ENCODE measurements at regions not wholly inside any gene's neighbourhood (a gene's known extent, or its start where the extent isn't known, plus 50 kb on each side); places are given as distances from the start of the nearest gene placed in this dataset.

DNA sequence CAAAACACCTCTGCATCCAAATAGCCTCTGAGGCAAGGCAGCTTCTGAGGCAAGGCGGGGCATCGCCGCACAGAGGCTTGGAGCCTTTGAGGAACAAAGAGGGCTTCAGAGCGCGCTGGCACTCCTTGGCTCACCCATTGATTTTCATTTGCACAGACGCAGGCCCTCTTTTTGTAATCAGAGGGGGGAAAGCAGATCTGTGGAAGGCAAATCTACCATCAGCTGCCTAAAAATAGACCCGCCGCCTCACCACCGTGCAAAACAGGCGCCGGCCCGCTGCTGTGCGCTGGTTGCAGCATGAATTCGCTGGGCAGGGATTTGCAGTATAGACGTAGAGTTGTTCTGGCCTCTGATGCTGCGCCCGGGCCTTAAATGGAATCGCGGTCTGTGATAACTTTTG lies 69.9 kb upstream of the STMND1 start:
- TF ChIP-seq CTCF (optimal IDR thresholded peaks at IDR 0.05 in 1 of 3, IDR thresholded peaks at IDR 0.05 in 1 of 3, conservative IDR thresholded peaks at IDR 0.05 in 1 of 3; ENCODE audit: extremely low read depth in 1 of 3, insufficient read depth in 2 of 3, low read length in 3 of 3) (no peak), EZH2 (IDR thresholded peaks at IDR 0.05; ENCODE audit: low read length) (no peak)
- no peaks in the 10 kb centered on the region for H3K36me3 ChIP-seq (ENCODE audit: control insufficient read depth in 2 of 2, extremely low read depth in 1 of 2, insufficient read depth in 2 of 2, low read length in 2 of 2)
- FAIRE-seq (no peak), DNase-seq (ENCODE audit: low read depth, low spot score) (no peak)
- peak overlapping the region; percentile 47 for H3K4me2 ChIP-seq (ENCODE audit: control insufficient read depth, extremely low read depth, insufficient read depth, low read depth, low read length)
- no peaks in the 10 kb centered on the region for H3K79me2 ChIP-seq (ENCODE audit: control insufficient read depth, insufficient read depth, low read length)
- H3K9ac ChIP-seq (ENCODE audit: control insufficient read depth, extremely low read depth, insufficient read depth, low read length) = peak overlapping the region; percentile 68
- peaks cover 15% of the 10 kb centered on the region for H3K4me1 ChIP-seq (ENCODE audit: control insufficient read depth, extremely low read depth, insufficient read depth, low read length)
- no peaks in the 10 kb centered on the region for H4K20me1 ChIP-seq (ENCODE audit: control insufficient read depth, extremely low read depth, insufficient read depth, low read length)
- H2AFZ ChIP-seq (ENCODE audit: control insufficient read depth, low read length) = no peak overlapping the region
- H3K9me3 ChIP-seq (ENCODE audit: control insufficient read depth, low read depth, low read length) = no peaks in the 10 kb centered on the region
- H3K27ac ChIP-seq (ENCODE audit: control insufficient read depth, insufficient read depth, low read length) = peak overlapping the region; percentile 83
- dilution Hi-C loops (cut with MboI; ENCODE audit: extremely low pct_ligation_motif_present, low sequenced_read_pairs) = no loop called here
- H3K27me3 ChIP-seq (ENCODE audit: control insufficient read depth, extremely low read depth, insufficient read depth, low read length) = no peaks in the 10 kb centered on the region
- no peak overlapping the region for H3K4me3 ChIP-seq (ENCODE audit: control insufficient read depth in 2 of 3, extremely low read depth in 1 of 3, insufficient read depth in 2 of 3, low read depth in 1 of 3, low read length in 3 of 3)
- no peaks in the 10 kb centered on the region for H3K9me1 ChIP-seq (ENCODE audit: control insufficient read depth, extremely low read depth, insufficient read depth, low read length)

DNA sequence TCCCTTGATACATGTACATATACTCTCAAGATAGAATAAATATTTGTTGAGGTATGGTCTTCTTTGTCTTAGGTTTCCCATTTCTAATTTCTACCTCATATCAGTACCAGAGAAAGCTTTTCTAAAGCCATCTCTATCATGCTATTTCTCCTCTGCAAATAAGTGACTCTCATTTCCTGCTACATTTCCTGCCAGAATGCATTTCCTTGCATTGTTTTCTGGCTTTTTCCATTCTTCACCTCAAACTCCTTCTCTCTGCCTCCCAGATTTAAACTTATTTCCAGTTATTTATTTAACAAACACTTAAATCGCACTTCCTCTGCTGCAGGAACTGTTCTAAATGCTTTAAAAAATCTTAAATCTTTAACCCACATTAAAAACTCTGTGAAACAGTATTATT lies 74.4 kb upstream of the STMND1 start:
- Histone ChIP-seq H3K36me3 (ENCODE audit: control insufficient read depth in 2 of 2, extremely low read depth in 1 of 2, insufficient read depth in 2 of 2, low read length in 2 of 2) (no peaks in the 10 kb centered on the region), H2AFZ (ENCODE audit: control insufficient read depth, low read length) (no peak overlapping the region), H3K4me1 (ENCODE audit: control insufficient read depth, extremely low read depth, insufficient read depth, low read length) (peaks cover 6% of the 10 kb centered on the region), H3K4me2 (ENCODE audit: control insufficient read depth, extremely low read depth, insufficient read depth, low read depth, low read length) (no peak overlapping the region), H3K9me3 (ENCODE audit: control insufficient read depth, low read depth, low read length) (no peaks in the 10 kb centered on the region), H3K27ac (ENCODE audit: control insufficient read depth, insufficient read depth, low read length) (no peak overlapping the region), H3K9ac (ENCODE audit: control insufficient read depth, extremely low read depth, insufficient read depth, low read length) (no peak overlapping the region), H3K27me3 (ENCODE audit: control insufficient read depth, extremely low read depth, insufficient read depth, low read length) (no peaks in the 10 kb centered on the region), H3K9me1 (ENCODE audit: control insufficient read depth, extremely low read depth, insufficient read depth, low read length) (no peaks in the 10 kb centered on the region), H3K79me2 (ENCODE audit: control insufficient read depth, insufficient read depth, low read length) (no peaks in the 10 kb centered on the region), H3K4me3 (ENCODE audit: control insufficient read depth in 2 of 3, extremely low read depth in 1 of 3, insufficient read depth in 2 of 3, low read depth in 1 of 3, low read length in 3 of 3) (no peak overlapping the region), H4K20me1 (ENCODE audit: control insufficient read depth, extremely low read depth, insufficient read depth, low read length) (no peaks in the 10 kb centered on the region)
- DNase-seq (ENCODE audit: low read depth, low spot score) (no peak), FAIRE-seq (no peak)
- dilution Hi-C loops (cut with MboI; ENCODE audit: extremely low pct_ligation_motif_present, low sequenced_read_pairs) = no loop called here
- TF ChIP-seq EZH2 (IDR thresholded peaks at IDR 0.05; ENCODE audit: low read length) = no peak
- no peak for TF ChIP-seq CTCF (optimal IDR thresholded peaks at IDR 0.05 in 1 of 3, IDR thresholded peaks at IDR 0.05 in 1 of 3, conservative IDR thresholded peaks at IDR 0.05 in 1 of 3; ENCODE audit: extremely low read depth in 1 of 3, insufficient read depth in 2 of 3, low read length in 3 of 3)
